ENCODE measurements at regions not wholly inside any gene's neighbourhood (a gene's known extent, or its start where the extent isn't known, plus 50 kb on each side); places are given as distances from the start of the nearest gene placed in this dataset.

DNA sequence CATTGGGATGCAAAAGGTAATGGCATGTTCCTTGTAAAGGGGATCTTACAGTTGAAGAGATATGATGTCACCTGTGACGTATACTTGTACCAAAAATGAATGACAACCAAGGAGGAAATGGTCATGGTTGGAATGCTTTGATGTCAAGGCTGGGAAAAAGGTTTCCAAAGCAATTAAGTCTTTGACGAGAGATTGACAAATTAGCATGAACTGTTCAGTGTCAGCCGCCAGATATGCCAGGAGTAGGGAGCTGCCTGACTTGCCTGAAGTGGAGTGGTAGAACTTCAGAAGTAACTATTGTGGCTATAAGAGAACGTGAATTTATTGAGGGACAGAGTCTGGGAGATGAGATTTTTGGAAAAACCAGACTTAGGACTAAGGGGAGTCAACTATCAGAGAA lies 88.1 kb downstream of the SEPTIN7 start:
- Histone ChIP-seq H4K91ac (ENCODE audit: insufficient read depth, low read depth, low read length) (no peak overlapping the region), H2BK120ac (ENCODE audit: low read depth, low read length) (no peak overlapping the region), H3K56ac (ENCODE audit: extremely low read depth, insufficient read depth, low read length) (no peak overlapping the region), H4K20me1 (ENCODE audit: insufficient read depth, low read length) (no peaks in the 10 kb centered on the region), H2BK5ac (ENCODE audit: low read depth, low read length, poor library complexity, severe bottlenecking) (no peak overlapping the region), H3K79me1 (ENCODE audit: low read depth in 1 of 2, low read length in 2 of 2) (peaks cover 9 to 10% of the 10 kb centered on the region in 2 experiments; a peak in 3 of 4 replicates), H3K4ac (ENCODE audit: low read depth, low read length) (no peak overlapping the region), H3K4me2 (ENCODE audit: low read depth, low read length) (no peak overlapping the region), H4K8ac (ENCODE audit: low read depth in 2 of 2, low read length in 2 of 2) (no peak overlapping the region), H3K9me1 (ENCODE audit: insufficient read depth, low read length) (no peaks in the 10 kb centered on the region; the same call in 1 of the 2 replicates), H3K27me3 (ENCODE audit: control insufficient read depth, insufficient read depth, low read length) (no peaks in the 10 kb centered on the region), H2AFZ (replicated peaks; ENCODE audit: low read length, poor library complexity) (no peak overlapping the region), H3K18ac (ENCODE audit: low read depth, low read length) (no peak overlapping the region), H3K9me3 (ENCODE audit: control insufficient read depth, insufficient read depth, low read length) (no peaks in the 10 kb centered on the region), H2AK5ac (ENCODE audit: low read depth, low read length) (no peak overlapping the region), H3K27ac (ENCODE audit: insufficient read depth, low read length) (no peak overlapping the region), H3K23ac (ENCODE audit: low read depth, low read length) (no peak overlapping the region), H3K14ac (replicated peaks; ENCODE audit: low read depth, low read length) (no peak overlapping the region), H4K5ac (ENCODE audit: low read depth, low read length) (no peak overlapping the region), H2AK9ac (replicated peaks; ENCODE audit: low read depth, low read length, poor library complexity) (no peak overlapping the region), H3K4me3 (ENCODE audit: insufficient read depth, low read depth, low read length) (no peak overlapping the region), H3K36me3 (ENCODE audit: control insufficient read depth, insufficient read depth, low read length) (peaks cover 22% of the 10 kb centered on the region), H3K4me1 (ENCODE audit: control insufficient read depth, insufficient read depth, low read length) (no peaks in the 10 kb centered on the region), H3K9ac (ENCODE audit: low read depth, low read length) (no peak overlapping the region), H2BK15ac (ENCODE audit: low read depth, low read length) (no peak overlapping the region), H2BK20ac (ENCODE audit: low read depth, low read length) (no peak overlapping the region)
- ATAC-seq (ENCODE audit: low read depth): no peak
- in situ Hi-C loops (cut with MboI; ENCODE audit: low sequenced_read_pairs): no loop called here
- 100% methylated on average over 4 of the region's 4 CpGs; no CpG with 5 or more reads in 1 of the 2 experiments for WGBS, 2 experiments (ENCODE audit: extremely low coverage in 2 of 2, insufficient read length in 1 of 2)
- intact Hi-C loops (cut with micrococcal nuclease): no loop called here
- DNase-seq: no peak
- ChIA-PET POLR2A (ENCODE audit: unreplicated experiment) (no interaction called here), CTCF (no interaction called here)
- dilution Hi-C loops (cut with HindIII; ENCODE audit: low sequenced_read_pairs, unreplicated experiment): no loop called here
- no TSS peak for BruUV-seq (replicated peaks)
- no peak for TF ChIP-seq SMC3 (IDR thresholded peaks at IDR 0.05; ENCODE audit: low read depth, low read length)
- TF ChIP-seq MAFK (IDR thresholded peaks at IDR 0.05; ENCODE audit: low read depth, low read length): no peak
- no peak for TF ChIP-seq CHD1 (IDR thresholded peaks at IDR 0.05; ENCODE audit: low read depth, low read length)
- TF ChIP-seq, protein P1, sequence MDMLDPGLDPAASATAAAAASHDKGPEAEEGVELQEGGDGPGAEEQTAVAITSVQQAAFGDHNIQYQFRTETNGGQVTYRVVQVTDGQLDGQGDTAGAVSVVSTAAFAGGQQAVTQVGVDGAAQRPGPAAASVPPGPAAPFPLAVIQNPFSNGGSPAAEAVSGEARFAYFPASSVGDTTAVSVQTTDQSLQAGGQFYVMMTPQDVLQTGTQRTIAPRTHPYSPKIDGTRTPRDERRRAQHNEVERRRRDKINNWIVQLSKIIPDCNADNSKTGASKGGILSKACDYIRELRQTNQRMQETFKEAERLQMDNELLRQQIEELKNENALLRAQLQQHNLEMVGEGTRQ (IDR thresholded peaks at IDR 0.05; ENCODE audit: low read depth, low read length): no peak
- TF ChIP-seq MAZ (IDR thresholded peaks at IDR 0.05; ENCODE audit: borderline replicate concordance, low read depth, low read length): no peak
- TF ChIP-seq MXI1 (IDR thresholded peaks at IDR 0.05; ENCODE audit: borderline replicate concordance, low read depth, low read length): no peak
- no peak for TF ChIP-seq RAD21 (IDR thresholded peaks at IDR 0.05; ENCODE audit: low read length)
- TF ChIP-seq BHLHE40 (IDR thresholded peaks at IDR 0.05; ENCODE audit: low read depth, low read length): no peak
- TF ChIP-seq POLR2A (IDR thresholded peaks at IDR 0.05; ENCODE audit: low read depth, low read length): no peak
- TF ChIP-seq CEBPB (IDR thresholded peaks at IDR 0.05; ENCODE audit: low read depth, low read length): no peak
- no peak for TF ChIP-seq FOS (IDR thresholded peaks at IDR 0.05; ENCODE audit: low read depth, low read length)
- TF ChIP-seq, protein P2, sequence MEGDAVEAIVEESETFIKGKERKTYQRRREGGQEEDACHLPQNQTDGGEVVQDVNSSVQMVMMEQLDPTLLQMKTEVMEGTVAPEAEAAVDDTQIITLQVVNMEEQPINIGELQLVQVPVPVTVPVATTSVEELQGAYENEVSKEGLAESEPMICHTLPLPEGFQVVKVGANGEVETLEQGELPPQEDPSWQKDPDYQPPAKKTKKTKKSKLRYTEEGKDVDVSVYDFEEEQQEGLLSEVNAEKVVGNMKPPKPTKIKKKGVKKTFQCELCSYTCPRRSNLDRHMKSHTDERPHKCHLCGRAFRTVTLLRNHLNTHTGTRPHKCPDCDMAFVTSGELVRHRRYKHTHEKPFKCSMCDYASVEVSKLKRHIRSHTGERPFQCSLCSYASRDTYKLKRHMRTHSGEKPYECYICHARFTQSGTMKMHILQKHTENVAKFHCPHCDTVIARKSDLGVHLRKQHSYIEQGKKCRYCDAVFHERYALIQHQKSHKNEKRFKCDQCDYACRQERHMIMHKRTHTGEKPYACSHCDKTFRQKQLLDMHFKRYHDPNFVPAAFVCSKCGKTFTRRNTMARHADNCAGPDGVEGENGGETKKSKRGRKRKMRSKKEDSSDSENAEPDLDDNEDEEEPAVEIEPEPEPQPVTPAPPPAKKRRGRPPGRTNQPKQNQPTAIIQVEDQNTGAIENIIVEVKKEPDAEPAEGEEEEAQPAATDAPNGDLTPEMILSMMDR (conservative IDR thresholded peaks at IDR 0.05; ENCODE audit: low read depth, low read length): no peak
- no peak for TF ChIP-seq RFX5 (IDR thresholded peaks at IDR 0.05; ENCODE audit: low read depth, low read length)
- TF ChIP-seq NFE2L2 (IDR thresholded peaks at IDR 0.05; ENCODE audit: low read depth, low read length): no peak
- no peak for TF ChIP-seq RCOR1 (IDR thresholded peaks at IDR 0.05; ENCODE audit: insufficient replicate concordance, low read length)
- TF ChIP-seq, protein P3, sequence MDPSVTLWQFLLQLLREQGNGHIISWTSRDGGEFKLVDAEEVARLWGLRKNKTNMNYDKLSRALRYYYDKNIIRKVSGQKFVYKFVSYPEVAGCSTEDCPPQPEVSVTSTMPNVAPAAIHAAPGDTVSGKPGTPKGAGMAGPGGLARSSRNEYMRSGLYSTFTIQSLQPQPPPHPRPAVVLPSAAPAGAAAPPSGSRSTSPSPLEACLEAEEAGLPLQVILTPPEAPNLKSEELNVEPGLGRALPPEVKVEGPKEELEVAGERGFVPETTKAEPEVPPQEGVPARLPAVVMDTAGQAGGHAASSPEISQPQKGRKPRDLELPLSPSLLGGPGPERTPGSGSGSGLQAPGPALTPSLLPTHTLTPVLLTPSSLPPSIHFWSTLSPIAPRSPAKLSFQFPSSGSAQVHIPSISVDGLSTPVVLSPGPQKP (IDR thresholded peaks at IDR 0.05; ENCODE audit: borderline replicate concordance, low read depth, low read length): no peak
